T-helper 2 cell treated with Interferon-gamma antibody and Interleukin-4, amounts not matched to agents 100 ng/mL and 5 ng/mL, for 36 hours (primary cell): ENCODE measurements at regions not wholly inside any gene's neighbourhood (a gene's known extent, or its start where the extent isn't known, plus 50 kb on each side); places are given as distances from the start of the nearest gene placed in this dataset.

Experiments
- intact Hi-C: fragments of 100-400 bp; cut with micrococcal nuclease; formaldehyde crosslinking; loops from one replicate; pipeline ENCODE4 v1.15.1; 2023

DNA sequence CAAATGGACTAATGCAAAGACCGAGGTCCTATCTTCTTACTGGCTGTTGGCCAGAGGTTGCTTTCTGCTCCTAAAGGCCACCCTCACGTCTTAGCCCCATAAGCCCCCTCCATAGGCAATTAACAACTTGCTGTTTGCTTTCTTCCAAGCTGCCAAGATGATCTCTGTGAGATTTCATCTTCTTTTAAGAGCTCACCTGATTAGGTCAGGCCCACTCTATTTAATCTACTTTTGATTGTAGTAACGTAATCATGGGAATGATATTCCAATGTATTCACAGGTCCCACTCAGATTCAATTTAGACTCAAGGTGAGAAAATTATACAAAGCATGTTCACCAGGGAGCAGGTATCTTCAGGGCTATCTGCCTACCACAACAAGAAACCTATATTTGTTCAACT is 84.4 kb upstream of the RAD23B start:
- intact Hi-C loops, result no loop called here

DNA sequence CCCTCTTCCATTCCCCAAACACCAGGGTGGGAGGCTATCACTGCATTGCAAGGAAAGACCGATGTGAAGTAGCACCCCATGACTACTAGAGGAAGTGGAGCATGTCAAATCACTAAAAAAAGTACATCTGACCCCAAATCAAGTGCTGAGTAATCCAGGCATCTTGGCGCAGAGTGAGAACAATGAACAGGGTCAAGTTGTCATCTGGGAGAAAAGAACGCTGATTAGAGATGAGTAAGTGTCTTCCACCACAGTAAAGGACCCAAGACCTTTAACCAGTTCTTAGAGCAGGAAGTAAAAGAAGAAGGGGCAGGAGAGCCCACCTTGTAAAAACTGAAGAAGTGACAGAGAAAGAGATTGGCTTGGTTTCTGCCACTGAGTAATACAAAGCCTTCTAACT is 75.0 kb upstream of the RAD23B start:
- intact Hi-C loops, result no loop called here

DNA sequence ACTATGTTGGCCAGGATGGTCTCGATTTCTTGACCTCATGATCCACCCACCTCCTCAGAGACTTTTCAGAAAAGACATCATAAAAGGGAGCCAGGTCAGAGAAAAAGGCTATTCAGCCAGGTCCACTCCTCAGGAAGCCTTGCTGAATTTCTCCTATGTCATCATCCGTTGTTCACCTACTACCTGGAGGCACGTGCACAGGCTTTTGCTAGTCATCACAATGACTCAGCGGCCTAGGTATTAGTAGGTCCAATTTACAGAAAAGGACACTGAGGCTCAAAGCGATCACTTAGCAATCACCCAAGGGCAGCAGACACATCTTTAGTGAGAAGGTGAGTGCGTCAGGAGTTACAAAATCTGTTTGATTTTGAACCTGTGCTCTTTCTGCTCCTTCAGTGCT is 72.3 kb upstream of the RAD23B start:
- intact Hi-C loops, result no loop called here

DNA sequence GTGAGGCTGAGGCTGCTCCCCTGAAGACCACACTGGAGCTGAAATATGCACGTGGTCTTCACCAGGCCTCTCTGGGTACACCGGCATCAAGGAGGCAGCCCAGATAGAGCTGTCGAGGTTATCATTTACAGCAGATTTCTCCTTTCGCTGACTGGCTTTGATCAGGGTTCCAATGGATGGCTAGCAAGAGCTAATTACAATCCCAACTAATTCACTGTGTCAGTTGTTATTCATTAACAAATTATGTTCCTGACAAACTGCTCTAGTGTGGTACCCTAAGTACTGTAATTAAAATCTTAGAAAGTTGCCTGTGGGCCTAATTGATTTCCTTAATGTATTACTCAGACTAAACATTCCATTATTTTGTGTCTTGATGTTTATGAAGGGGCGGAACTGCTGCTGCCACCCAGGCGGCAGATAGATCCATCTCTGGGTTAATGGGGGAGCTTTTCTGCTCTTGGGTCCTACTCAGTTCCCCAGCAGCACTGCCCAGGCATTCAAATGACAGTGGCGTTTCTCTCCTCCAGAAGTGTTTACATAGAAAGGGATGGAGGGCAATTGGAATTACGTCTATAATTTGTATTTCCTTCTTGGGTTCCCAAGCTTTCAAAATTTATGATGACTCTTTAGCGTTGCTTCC is 71.7 kb upstream of the RAD23B start:
- intact Hi-C loops, result no loop called here

DNA sequence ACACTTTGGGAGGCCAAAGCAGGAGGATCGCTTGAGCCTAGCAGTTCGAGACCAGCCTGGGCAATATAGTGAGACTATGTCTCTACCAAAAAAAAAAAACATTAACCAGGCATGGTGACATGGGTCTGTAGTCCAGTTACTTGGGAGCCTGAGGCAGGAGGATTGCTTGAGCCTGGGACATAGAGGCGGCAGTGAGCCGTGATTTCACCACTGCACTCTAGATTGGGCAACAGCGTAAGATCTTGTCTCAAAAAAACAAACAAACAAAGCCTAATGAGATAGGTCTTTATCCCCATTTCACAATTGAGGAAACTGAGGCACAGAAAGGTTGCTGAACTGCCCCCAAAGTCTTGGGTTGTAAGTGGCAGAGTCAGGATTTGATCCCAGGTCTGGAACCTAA is 70.5 kb upstream of the RAD23B start:
- intact Hi-C loops, result no loop called here

DNA sequence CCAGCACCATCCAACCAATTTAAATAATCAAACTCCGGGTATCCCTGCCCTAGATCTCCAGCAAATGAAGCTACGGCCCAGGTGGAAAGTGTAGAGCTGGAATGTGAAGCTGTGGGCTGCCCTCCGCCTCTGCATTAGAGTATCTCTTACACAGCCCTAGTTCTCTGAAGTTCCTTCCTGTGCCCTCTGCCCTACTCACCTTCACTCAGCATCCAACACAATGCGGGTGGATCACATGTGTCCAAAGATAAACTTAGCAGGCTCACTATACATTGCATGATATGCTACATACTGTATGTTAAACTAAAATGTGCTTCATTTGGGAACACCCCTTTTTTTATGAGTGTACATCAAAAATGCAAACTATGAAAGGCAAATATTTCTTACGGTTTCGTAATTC is 70.0 kb upstream of the RAD23B start:
- intact Hi-C loops, result no loop called here

DNA sequence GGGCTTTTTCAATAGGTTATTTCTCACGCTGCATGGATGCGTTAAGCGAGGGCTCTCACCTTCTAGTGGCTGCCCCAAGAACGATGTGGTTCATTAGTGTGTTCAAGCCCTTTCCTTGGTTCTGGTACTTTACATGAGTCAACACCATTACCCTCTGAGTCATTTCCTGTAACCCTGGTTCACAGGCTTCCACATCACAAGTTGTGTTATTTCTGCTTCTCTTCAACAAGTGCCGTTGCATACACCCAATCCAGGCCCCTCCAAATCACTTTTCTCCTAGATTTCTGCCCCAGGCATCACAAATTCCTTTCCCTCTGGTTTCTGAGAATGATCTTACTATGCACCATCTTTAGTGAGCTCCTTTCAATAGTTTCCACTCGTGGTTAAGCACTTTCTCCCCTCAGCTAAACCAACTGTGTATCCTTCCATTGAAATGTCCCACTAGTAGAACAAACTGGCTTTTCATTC is 69.5 kb upstream of the RAD23B start:
- intact Hi-C loops, result no loop called here

DNA sequence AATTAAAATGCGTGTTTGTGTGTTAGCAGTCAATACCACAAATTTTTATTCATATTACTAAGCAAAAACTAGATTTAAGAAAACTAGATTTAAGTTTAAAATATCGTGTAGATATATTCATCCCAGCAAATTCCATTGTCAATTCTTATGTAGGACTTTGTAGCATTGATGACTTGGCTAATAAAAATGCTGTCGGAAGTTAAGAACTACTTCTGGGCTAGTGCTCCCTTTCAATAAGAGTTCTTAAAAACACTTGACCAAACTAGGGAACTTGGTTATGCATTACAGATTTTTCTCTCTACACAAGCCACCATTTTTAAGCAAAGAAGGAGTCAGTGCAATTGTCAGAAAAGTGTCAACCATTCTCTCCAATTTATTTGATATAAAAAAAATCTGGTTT is 68.7 kb upstream of the RAD23B start:
- intact Hi-C loops, result no loop called here

DNA sequence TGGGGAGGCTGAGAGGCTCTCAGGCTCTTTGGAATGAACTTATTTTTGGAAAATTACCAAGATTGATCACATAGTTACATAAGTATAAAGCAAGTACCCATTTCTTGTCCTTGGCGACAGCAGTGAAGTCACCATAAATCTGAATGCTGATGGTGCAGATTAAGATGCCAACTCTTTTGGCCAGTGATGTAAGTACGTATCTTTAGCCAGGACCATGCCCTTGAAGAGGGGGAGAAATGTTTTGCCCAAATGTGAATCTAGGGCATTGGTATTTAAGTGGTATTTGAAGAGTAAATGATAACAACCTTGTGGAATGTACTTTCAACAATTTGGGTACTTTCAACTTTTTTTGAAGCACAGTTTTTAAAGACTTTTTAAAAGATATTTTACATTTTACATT is 68.2 kb upstream of the RAD23B start:
- intact Hi-C loops, result no loop called here

DNA sequence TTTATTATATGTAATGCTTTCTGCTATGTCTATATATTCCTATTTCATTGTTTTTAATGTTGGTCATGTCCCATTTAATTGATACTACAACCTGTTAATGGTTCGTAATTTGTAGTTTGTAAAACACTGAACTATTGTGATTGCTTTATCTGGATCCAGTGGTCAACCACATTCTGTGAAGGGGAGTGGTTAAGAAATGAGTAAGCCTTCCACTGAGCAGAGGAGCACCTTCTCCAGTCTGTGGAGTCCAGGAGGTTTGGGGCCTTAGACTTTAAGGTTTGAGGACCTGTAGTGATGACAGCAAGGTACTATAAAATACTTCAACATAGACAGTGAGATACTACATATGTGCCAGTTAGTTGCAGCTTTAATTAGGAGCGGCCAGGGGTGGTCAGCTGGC is 67.7 kb upstream of the RAD23B start:
- intact Hi-C loops, result no loop called here

DNA sequence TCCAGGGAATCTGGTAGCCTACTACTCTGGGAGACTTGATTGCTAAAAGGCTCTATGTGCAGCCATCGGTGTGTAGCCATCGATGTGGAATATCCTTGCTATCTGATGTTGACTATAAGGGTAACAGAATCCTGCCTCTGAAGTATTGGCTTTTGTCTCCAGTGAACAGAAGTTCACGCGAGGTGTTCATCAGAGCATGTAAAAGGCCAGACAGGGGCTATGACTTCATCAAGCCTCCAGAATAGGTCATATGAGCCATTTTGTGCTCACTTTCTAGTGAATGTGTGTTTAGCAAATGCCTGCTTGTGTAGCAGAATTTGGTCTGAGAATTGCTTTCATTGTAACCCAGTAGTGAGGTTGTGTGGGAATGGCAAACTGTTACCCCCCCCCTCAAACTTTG is 66.8 kb upstream of the RAD23B start:
- intact Hi-C loops, result no loop called here

DNA sequence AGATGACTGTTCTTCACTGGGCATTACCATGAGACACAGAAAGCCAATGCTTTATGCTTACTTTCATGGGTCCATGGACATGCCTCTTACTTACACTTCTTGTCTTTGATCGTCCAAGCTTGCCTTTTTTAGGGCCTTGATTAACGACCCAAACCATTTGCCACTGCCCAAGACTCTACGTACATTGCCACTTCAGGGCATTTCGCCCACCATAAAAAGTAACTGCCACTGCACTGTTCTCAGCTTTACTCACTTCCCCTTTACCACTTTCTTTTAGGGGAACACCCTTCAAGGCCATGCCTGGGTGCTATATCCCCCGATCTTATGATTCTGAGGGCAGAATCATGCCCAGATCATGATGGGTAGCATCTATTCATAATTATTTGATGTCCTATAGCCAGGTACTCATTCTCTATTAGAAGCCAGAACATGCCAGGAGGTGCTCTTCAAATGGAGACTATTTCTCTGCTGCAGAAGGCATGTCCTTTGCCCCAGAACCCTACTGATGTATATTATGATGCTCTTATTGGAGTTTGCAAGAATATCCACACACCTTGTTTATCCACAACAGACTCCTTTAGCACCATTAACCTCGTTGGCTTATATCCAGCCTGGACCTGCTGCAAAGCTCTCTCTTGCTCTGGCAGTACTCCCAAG is 64.1 kb upstream of the RAD23B start:
- intact Hi-C loops, result no loop called here

DNA sequence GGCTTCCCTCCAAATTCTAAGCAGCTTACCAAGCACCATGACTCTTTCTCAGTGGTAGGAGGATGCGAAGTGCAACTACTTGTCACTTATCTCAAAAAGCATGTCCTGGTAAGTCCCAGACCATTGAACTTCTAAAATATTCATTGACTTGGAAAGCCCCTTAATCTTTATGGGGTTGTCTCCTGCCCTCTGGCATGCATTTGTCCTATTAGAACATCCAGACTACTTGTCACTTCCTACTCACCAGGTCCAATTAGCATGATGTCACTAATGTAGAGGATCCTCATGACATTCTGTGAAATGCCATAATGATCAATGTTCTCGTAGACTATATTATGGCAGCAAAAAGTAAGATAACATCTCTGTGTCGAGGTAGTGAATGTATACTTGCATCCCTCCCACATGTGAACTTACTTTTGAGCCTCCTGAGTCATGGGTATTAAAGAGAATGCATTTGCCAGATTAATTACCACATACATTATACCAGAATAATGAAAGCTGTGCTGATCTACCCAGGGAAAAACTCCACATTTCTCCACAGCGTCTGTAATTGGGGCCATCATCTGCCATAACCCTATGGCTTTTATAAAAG is 63.5 kb upstream of the RAD23B start:
- intact Hi-C loops, result no loop called here

DNA sequence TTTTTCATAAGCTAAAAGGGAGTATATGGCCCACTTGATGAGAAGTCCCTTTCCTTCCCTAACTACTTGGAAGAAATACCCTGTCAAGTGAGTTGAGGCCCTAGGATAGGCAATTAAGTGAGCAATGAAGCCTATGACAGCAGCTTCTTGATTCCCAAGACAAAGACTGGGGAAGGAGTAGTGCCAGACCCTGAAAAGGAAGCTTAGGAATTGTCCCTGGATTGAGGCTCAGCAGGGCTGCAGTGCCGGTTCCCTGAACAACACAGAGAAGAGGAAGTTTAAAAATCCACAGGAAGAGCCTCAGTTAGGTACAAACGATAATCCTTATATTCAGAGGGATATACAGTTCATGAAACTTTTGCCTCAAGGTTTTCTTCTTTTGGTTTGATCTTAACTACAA is 61.8 kb upstream of the RAD23B start:
- intact Hi-C loops, result no loop called here

DNA sequence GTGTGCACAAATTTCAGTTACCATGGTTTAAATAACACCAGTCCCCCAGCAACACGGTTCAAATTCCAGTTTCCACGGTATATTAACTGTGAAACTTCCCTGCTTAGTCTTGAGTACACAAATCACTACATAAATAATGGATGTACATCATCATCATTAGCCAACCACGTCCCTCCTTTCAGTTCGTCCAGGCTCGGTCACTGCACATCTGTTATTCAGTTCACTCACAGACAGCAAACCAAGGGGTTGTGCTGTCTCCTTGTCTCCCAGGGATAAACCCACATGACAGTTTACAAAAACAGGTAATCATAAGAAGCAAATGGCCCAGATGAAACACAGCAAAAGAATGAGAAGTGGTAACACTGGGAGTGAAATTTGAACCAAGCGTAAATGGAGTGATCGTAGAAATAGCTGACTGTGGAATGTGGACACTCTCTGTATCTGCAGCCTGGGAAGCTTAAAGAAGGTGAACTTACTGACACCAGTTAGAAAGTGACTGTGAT is 61.0 kb upstream of the RAD23B start:
- intact Hi-C loops, result no loop called here

DNA sequence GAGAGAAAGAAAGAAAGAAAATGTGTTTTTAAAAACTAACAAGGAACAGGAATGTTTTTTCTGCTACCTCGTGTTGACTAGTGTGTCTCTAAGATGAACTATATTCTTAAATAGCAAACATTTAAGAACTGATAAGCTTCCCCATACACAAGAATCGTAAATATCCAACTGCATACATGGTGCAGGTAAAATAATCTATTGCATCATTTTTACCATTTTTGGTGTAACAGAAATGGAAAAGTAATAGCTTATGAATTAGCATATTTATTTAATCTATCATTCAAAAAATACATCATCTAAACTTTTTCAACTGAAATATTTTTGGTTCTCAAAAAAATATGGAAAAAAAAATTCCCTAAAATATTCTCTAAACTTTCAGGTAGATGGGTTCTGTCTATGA is 59.7 kb upstream of the RAD23B start:
- intact Hi-C loops, result no loop called here

DNA sequence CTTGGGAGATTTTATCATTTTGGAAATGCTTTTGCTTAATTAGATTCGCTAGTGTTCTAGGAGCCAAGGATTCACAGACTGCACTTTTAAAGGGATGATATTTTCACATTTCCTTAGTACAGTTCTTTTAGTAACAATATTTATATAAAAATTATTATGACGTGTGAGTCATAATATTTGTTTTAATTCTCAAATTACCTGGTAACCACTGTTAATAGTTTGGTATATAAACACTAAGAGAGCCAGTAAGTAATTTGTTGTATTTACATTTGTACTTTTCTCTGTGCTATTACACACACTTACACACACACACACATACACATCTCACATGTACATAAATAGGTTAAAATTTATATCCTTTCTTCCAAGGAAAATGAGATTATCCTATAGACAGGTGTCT is 58.8 kb upstream of the RAD23B start:
- intact Hi-C loops, result no loop called here

DNA sequence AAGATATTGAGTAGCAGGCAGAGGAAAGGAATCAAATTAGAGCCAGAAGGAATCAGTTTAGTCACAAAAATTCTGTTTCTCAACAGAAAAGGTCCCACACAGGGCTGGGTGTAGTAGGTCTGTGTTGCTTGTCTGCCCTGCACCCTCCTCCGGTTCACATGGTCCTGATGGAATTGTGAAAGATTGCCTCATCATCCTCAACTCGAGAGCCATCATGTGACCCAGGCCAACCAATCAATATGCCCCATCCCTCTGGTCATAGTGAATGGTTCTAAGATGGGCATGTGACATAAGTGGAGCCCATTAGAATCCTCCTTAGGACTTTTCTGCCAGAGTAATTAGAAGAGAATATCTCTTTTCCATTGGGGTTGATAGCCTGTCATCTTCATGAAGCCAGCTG is 56.7 kb upstream of the RAD23B start:
- intact Hi-C loops, result no loop called here

DNA sequence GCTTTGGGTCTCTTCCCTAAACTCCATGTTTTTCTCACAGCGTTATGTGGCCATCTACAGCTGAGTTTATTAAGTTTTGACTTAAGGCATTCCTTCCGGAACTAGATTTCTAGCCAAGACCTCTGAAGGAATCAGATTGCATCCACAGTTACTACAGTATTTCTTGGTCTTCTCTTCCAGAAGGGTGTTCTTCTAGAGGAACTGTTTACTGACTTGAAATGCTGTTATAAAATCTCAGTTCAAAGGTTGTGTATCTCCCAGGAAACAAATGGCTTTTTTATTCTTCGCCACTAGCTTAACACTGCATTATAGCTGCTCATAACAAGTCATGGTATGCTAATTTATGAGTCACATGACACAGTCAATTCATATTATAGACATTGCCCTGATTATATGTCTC is 55.3 kb upstream of the RAD23B start:
- intact Hi-C loops, result no loop called here

DNA sequence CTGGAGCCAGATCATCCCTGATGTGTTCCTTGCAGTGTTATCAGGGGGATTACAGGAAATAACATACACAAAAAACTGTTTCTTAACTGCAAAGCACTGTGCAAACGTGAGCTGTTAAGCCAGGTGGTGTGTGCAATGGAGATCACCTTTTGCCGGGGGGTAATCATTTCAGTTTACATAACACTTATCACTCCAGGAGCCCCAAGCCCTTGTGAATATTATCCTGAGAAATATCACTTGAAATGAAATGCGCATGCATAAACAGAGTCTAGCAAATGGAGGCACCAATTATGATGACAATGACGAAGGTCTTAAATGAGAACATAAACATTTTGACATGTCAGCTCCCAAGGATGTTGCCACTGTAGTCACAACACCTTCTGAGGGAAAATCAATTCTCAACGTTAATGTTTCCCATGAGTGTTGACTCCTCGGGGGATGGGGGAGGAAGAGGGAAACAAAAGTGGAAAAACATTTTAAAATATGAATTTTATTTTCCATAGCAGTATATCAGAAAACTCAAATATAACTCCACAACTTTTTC is 54.5 kb upstream of the RAD23B start:
- intact Hi-C loops, result no loop called here

DNA sequence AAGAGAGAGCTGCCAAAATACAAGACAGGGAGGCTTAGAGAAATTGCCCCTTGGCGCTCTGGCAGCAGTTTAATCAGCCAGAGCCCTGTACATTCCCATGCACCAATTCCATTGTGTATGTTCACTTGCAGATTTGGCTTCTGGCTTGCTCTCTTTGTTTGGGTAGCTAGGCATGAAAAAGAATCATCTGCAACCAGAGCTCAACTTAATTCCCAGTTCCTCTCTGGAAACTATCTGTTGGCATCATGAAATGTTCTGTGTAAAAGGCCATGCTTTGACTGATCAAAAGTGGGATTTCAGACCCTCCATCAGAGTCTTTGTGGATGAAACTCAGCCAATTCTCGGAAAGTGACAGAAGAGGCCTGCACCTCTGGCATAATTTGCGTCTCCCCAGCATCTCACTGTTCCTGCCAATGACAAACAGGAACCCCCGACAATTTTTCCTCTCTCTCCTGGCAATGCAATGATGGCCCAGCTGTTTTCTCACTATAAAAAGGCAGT is 53.8 kb upstream of the RAD23B start:
- intact Hi-C loops, result no loop called here
